PC-3 (cell line): ENCODE measurements at regions not wholly inside any gene's neighbourhood (a gene's known extent, or its start where the extent isn't known, plus 50 kb on each side); places are given as distances from the start of the nearest gene placed in this dataset.
A peak's percentile ranks its signal among the peaks of the same experiment; 100 is the strongest.

Experiments
- EZH2 ChIP-seq: fragments of 300-600 bp; sonication (generic); IDR thresholded peaks from one replicate; pipeline ENCODE4 v1.6.1; 2017; ENCODE audit warnings: antibody characterized with exemption, mild to moderate bottlenecking, low read length; ENCODE audit not compliant: unreplicated experiment
- EZH2phosphoT487 ChIP-seq: fragments of 300-600 bp; sonication (generic); IDR thresholded peaks from 2 replicates; pipeline ENCODE4 v1.6.1; 2018; ENCODE audit warnings: mild to moderate bottlenecking, antibody characterized with exemption, low read length, borderline replicate concordance
- TF ChIP-seq, protein P1 (sequence below): fragments of 300-600 bp; sonication (generic); conservative IDR thresholded peaks from 2 replicates; pipeline ENCODE4 v1.5.1; 2017; ENCODE audit warnings: antibody characterized with exemption, low read depth, mild to moderate bottlenecking, low read length

DNA sequence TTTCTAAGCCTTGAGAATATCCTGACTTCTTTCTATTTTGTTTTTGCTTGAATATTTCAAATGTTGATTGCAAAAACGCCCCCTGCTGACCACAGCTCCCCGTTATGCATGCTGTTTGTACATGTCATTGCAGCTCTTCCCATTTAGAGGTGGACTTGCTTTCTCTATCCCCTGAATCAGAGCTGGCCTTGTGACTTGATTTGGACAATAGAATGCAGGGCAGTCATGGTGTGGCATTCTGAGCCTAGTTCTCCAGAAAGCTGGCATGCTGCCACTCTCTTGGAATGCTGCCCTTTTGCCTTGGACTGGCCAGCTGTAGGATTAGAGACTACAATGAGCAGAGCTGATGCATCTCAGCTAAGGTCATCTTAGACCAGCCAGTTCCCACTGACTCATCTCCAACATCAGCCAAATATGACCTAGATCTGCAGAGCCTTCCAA is 1561.5 kb downstream of the MRPL39 start:
- TF ChIP-seq, protein P1, sequence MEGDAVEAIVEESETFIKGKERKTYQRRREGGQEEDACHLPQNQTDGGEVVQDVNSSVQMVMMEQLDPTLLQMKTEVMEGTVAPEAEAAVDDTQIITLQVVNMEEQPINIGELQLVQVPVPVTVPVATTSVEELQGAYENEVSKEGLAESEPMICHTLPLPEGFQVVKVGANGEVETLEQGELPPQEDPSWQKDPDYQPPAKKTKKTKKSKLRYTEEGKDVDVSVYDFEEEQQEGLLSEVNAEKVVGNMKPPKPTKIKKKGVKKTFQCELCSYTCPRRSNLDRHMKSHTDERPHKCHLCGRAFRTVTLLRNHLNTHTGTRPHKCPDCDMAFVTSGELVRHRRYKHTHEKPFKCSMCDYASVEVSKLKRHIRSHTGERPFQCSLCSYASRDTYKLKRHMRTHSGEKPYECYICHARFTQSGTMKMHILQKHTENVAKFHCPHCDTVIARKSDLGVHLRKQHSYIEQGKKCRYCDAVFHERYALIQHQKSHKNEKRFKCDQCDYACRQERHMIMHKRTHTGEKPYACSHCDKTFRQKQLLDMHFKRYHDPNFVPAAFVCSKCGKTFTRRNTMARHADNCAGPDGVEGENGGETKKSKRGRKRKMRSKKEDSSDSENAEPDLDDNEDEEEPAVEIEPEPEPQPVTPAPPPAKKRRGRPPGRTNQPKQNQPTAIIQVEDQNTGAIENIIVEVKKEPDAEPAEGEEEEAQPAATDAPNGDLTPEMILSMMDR, result peak; percentile 79
- TF ChIP-seq EZH2, result no peak
- no peak for TF ChIP-seq EZH2phosphoT487
